ENCODE measurements at regions not wholly inside any gene's neighbourhood (a gene's known extent, or its start where the extent isn't known, plus 50 kb on each side); places are given as distances from the start of the nearest gene placed in this dataset.

DNA sequence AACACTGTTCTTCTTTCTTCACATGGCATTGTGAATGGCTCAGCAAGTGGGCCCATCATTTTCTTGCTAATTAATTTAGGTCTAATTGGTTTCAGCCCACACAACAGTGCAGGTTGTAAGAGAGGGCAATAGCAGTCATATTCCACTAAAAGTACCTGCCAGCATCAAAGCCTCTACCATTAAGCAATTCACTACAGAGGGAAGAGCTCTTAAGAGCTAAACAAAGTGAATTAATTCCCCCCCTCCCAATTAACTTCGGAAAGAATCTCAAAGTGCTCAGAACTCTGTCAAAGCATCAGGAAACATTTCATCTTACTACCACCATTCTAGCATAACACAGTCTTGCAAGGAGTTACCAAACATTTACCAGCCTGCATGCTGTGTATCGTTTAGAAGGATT is 133.9 kb upstream of the UBASH3B start:
- no peak for DNase-seq

DNA sequence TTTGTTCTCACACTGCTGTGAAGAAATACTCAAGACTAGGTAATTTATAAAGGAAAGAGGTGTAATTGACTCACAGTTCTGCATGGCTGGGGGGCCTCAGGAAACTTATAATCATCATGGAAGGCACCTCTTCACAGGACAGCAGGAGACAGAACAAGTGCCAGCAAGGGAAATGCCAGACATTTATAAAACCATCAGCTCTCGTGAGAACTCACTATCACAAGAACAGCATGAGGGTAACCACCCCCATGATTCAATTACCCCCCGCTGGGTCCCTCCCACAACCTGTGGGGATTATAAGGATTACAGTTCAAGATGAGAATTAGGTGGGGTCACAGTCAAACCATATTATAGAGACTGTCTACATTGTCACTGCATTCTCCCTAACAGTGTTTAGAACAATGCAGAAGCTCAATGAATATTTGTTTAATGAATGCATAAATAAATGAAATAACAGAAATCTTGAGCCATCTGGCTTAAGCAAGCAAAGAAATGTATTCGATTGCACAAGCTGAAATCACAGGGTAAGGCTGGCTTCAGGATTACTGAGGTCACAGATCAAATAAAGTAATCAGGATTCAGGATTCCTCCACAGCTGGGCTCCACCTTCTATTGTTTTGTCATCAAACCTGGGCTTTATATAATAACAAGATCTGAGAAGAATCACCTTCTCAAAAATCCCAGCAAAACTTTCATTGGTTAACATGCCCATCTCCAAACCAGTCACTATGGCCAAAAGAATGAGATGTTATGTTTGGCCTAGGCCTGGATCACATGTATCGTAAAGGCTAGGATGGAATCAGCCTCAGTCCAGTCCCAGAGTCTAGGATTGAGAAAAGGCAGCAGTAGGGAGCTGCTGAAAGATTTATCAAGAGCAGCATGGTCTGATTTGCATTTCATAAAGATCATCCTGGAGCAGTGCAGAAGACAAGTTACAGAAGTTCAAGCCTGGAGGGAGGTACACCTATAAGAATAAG is 137.8 kb upstream of the UBASH3B start:
- no peak for DNase-seq

GRCh38 chr11:122516686-122517085 is 138.8 kb upstream of the UBASH3B start:
- DNase-seq = no peak

DNA sequence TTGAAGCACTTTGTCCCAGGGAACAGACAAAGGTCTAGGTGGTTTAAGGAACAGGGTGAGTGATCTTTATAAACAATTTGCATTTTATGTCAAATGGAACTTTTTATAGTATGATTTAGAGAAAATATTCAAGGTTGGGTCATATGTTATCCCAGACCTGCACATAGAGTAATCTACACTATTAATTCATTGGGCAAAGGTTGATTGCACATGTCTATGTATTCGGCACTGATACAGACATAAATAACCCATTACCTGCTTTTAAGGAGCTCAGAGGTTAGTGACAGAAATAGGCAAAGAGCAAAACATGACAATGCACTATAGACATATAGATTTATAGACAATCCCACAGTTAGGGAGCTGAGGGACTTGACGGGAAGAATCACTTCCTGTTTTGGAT is 141.5 kb upstream of the UBASH3B start:
- no peak for DNase-seq

GRCh38 chr11:122513328-122513727 is 142.2 kb upstream of the UBASH3B start:
- DNase-seq = no peak

DNA sequence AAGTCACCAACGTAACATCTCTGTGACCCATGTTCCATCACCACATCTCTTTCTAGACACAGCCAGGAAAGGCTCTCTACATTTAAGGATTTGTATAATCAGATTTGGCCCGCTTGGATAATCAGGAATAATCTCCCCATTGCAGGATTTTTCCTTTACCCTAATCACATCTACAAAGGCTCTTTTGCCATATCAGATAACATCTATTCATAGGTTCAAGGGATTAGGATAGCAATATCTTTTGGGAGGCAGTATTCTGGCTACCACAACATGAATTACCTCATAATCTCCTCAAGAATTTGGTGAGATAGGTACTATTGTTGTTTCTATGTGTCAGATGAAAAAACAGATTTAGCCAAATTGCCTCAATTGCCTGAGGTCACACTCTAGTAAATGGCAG is 142.8 kb upstream of the UBASH3B start:
- no peak for DNase-seq

DNA sequence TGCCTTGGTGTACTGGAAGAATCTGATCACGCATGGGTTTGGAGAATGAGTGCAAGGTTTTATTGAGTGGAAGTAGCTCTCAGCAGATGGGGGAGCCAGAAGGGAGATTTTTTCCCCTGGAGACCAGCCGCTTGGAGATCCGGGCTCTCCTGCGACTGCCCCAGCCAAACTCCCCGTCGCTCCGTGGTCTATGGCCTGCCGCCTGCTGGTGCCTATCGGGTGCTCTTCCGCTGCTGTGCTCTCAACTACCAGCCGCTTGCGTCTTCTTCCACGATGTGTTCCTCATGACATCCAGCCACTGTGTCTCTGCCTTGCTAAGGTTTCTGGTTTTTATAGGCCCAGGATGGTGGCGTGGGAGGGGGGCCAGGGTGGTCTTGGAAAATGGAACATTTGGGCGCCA is 145.6 kb upstream of the UBASH3B start:
- no peak for DNase-seq

DNA sequence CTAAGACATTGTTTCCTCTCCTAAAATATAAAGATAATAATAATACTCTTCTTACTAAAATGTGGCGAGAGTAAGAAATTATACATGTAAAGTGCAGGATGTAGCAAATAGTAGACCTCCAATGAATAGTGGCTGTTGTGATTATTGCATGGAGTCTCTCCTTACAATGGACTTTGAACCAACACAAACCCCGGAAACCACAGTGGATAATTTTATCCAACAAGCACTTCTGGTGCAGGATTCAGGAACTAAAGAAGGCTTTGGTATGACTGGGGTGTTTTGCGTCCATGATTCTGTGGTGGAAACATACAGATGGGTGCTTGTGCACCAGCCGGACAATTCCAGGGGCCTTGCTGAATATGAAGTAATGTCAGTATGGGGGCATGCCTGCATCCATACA is 146.4 kb upstream of the UBASH3B start:
- DNase-seq = no peak

- peak; percentile 74 for DNase-seq
Observed at GRCh38 chr11:122505304-122506006, 150.1 kb upstream of the UBASH3B start.

GRCh38 chr11:122494221-122494620 is 161.3 kb upstream of the UBASH3B start:
- no peak for DNase-seq

DNA sequence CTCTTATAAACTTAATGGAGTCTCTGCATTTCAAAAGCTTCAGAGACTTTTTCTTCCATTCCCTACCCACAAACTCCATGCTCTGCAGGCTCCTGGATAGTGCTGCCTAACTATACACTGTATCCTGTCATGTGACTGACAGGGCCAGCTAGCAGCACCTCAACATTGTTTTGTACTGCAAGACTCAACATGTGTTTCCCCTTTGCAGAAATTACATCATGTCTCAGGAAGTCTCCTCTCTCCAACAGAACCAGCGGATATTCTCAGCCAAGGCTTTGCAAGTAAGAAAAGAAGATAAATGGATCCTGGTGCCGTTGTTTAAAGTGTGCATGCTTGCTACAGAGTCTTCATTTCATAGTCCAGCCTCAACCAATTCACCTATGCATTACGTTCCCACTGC is 164.0 kb upstream of the UBASH3B start:
- DNase-seq = no peak

- no peak for DNase-seq
Observed at GRCh38 chr11:122488892-122489706, 166.4 kb upstream of the UBASH3B start.

GRCh38 chr11:122487669-122488068 is 167.9 kb upstream of the UBASH3B start:
- DNase-seq = no peak

DNA sequence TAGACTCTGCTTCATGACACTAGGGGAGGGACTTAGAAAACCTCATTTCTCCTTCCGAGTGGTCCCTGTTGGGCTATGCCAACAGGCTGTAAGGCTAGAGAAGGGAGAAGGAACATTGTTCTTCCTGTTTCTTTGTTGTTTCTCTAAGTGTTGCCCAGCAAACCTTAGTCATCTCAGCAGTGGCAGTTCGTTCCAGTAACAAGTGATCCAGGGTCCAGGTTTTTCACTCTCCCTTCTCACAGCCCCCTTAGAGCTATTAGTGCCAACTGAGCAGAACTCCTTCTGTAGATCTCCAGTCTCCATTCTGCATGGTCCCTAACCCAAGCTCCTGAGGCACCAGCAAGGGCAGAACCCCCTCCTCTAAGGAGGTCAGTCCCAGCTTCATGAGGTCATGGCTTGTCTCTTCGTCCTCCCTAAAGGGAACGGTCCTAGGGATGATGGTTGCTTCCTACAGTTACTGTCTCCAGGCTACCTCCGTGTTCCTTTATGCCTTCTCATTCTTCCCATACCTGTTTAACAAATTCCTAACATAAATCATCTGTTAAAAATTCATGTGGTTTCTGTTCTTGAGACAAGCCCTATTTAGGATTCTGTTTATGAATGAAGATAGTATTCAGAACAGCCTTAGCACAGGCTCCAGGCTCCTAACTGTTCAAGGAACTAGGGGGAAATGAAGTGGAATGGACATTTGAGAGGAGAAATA is 168.6 kb upstream of the UBASH3B start:
- DNase-seq = no peak

GRCh38 chr11:122478986-122479385 is 176.5 kb upstream of the UBASH3B start:
- DNase-seq = no peak

DNA sequence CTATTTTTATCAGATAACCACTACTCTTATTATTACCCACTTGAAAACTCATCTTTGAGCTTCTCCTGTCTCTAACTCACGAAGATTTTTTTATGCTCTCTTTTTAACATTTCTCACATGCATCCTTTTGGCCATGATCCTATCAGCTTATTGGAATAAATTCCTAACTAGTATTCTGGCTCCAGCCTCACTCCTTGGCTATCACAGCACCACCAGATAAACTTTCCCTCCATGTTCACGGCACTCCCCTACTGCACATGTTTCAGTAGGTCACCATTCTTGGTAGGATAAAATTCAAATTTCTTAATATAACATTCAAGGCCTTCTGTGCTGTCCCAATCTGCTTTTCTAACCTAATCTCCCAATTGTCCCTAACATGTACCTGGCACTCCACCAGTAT is 186.6 kb upstream of the UBASH3B start:
- DNase-seq = no peak

DNA sequence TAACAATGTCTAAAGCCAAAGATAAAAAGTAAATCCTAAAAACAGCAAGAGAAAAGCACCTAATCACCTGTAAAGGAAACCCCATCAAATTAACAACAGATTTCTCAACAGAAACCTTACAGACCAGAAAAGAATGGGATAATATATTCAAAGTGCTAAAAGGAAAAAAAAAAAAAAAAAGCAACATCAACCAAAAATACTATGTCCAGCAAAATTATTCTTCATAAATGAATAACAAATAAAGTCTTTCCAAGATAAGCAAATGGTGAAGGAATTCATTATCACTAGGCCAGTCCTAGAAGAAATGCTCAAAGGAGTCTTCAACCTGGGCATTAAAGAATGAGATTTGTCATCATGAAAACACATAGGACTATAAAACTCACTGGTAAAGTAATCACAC is 192.0 kb upstream of the UBASH3B start:
- no peak for DNase-seq

DNA sequence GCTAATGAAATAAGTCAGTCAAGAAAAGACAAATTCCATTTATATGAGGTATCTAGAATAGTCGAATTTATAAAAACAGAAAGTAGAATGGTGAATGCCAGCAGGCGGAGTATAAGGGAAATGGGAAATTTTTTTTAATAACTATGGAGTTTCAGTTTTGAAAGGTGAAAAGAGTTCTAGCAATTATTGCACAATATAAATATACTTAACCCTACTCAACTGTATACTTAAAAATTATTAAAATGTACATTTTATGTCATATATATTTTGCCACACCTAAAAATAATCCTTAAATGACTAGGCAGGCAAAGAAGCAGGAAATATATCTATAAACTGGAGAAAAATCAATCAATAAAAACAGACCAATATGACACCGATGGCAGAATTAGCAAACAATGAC is 196.5 kb upstream of the UBASH3B start:
- no peak for DNase-seq

DNA sequence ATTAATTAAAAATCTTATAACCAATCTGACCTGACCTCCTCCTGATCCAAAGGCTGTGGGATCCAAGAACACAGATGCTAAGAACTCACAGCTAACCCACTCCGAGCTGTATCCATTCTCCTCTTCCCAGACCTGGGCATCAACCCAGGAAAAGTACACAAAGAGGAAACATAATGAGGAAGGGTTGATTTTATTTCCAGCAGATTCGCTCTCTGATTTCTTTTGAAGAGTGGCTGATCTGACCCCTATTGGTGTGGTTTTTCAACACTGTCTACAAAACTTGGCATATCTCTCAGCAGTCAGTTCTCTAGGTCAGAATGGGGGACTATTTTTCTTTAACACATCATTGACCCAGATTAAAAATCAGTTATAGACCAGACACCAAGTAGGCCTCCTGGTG is 201.9 kb upstream of the UBASH3B start:
- DNase-seq = no peak

DNA sequence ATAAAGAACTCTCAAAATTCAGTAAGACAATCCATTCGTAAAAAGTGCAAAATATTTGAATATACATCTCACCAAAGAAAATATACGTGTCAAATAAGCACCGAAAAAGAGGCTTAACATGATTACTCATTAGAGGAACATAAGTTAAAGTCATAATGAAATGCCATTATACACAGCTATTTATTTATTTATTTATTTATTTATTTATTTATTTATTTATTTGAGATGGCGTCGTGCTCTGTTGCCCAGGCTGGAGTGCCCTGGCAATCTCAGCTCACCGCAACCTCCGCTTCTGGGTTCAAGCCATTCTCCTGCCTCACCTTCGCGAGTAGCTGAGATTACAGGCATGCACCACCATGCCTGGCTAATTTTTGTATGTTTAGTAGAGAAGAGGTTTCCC is 203.6 kb upstream of the UBASH3B start:
- no peak for DNase-seq

DNA sequence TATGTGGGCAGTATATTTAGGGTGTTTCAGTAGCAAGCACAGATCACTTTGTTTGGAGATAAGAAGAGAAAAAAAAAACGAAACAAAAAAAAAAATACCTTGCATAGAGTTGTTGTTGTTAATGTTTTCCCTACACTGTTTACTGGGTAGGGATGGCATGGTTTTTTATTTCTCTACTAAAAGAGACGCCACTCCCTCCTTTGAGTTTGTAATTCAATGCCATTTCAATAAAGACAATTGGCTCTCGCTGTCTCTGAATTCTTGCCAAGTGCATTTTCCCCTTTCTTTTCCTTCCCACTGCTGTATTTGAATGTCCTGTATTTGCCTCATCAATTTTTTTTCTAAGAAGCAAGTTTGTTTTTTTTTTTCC is 213.9 kb upstream of the UBASH3B start:
- DNase-seq = no peak

GRCh38 chr11:122440811-122441665 is 214.5 kb upstream of the UBASH3B start:
- no peak for DNase-seq

Data from activated effector memory CD4-positive, alpha-beta T cell treated with anti-CD3 and anti-CD28 coated beads, Interleukin-2, amount 50 U/mL, for 16 hours (primary cell).